HepG2 (cell line): ENCODE measurements at regions not wholly inside any gene's neighbourhood (a gene's known extent, or its start where the extent isn't known, plus 50 kb on each side); places are given as distances from the start of the nearest gene placed in this dataset.

ENCODE experiments used
- CHD2 ChIP-seq: IDR thresholded peaks from 2 replicates; pipeline ENCODE4 v1.6.1; 2011; ENCODE audit warnings: low read depth, low read length, improper control_type of control experiment
- ELF3 ChIP-seq: IDR thresholded peaks from 2 replicates; pipeline ENCODE4 v1.6.1; 2016; ENCODE audit warnings: missing genetic modification reagents, missing compliant biosample characterization
- HNRNPH1 ChIP-seq: fragments of 200-400 bp; formaldehyde crosslinking; optimal IDR thresholded peaks from 2 replicates; pipeline ENCODE3; 2017; ENCODE audit warnings: mild to moderate bottlenecking, low read depth, low read length
- MLXIP ChIP-seq: sonication (generic); formaldehyde crosslinking; IDR thresholded peaks from 2 replicates; pipeline ENCODE4 v1.9.0; 2021; ENCODE audit warnings: missing genetic modification reagents, borderline replicate concordance
- PHF21A ChIP-seq: sonication (generic); formaldehyde crosslinking; IDR thresholded peaks from 2 replicates; pipeline ENCODE4 v1.5.0; 2020; ENCODE audit warnings: mild to moderate bottlenecking, missing genetic modification reagents
- POLR2AphosphoS5 ChIP-seq: IDR thresholded peaks from 2 replicates; pipeline ENCODE4 v1.6.1; 2012; ENCODE audit warnings: low read depth, low read length
- SCMH1 ChIP-seq: sonication (generic); formaldehyde crosslinking; IDR thresholded peaks from 2 replicates; pipeline ENCODE4 v1.9.0; 2021; ENCODE audit warnings: missing genetic modification reagents, mild to moderate bottlenecking, borderline replicate concordance
- ZBTB7A ChIP-seq: sonication (generic); formaldehyde crosslinking; IDR thresholded peaks from 2 replicates; pipeline ENCODE4 v1.8.0; 2022; ENCODE audit warnings: mild to moderate bottlenecking, missing genetic modification reagents
- ZNF274 ChIP-seq: sonication (generic); formaldehyde crosslinking; IDR thresholded peaks from 2 replicates; pipeline ENCODE4 v1.5.1; 2020; ENCODE audit warnings: mild to moderate bottlenecking, missing genetic modification reagents
- ZNF549 ChIP-seq: sonication (generic); formaldehyde crosslinking; IDR thresholded peaks from 2 replicates; pipeline ENCODE4 v1.5.0; 2020; ENCODE audit warnings: missing genetic modification reagents
- ZNF660 ChIP-seq: sonication (generic); formaldehyde crosslinking; IDR thresholded peaks from 2 replicates; pipeline ENCODE4 v1.5.1; 2020; ENCODE audit warnings: mild to moderate bottlenecking, low read depth, missing genetic modification reagents, borderline replicate concordance
- TF ChIP-seq, protein P1 (sequence below), 2 experiments: fragments of 450-650 bp in 1 of 2; sonication (generic) in 1 of 2; formaldehyde crosslinking; IDR thresholded peaks; 2 replicates each; pipeline versions ENCODE4 v1.5.0 to v1.8.0; 2020 to 2022; ENCODE audit warnings: mild to moderate bottlenecking in 1 of 2, missing genetic modification reagents in 1 of 2

- TF ChIP-seq ZNF274 (CRISPR knock-in tag): no peak
- TF ChIP-seq CHD2: no peak
- TF ChIP-seq MLXIP (CRISPR knock-in tag): no peak
- no peak for TF ChIP-seq ZNF660
- TF ChIP-seq SCMH1: no peak
- no peak for TF ChIP-seq ZNF549 (CRISPR knock-in tag)
- TF ChIP-seq, protein P1, sequence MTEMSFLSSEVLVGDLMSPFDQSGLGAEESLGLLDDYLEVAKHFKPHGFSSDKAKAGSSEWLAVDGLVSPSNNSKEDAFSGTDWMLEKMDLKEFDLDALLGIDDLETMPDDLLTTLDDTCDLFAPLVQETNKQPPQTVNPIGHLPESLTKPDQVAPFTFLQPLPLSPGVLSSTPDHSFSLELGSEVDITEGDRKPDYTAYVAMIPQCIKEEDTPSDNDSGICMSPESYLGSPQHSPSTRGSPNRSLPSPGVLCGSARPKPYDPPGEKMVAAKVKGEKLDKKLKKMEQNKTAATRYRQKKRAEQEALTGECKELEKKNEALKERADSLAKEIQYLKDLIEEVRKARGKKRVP (CRISPR knock-in tag; IDR thresholded peaks at IDR 0.05): no peak
- no peak for TF ChIP-seq HNRNPH1
- no peak for TF ChIP-seq ZBTB7A (CRISPR knock-in tag)
- no peak for TF ChIP-seq POLR2AphosphoS5
- no peak for TF ChIP-seq ELF3 (CRISPR knock-in tag)
- no peak for TF ChIP-seq PHF21A (CRISPR knock-in tag)
Measured at GRCh38 chr16:8374586-8375231, 215.6 kb downstream of the TMEM114 start.
